ENCODE measurements at regions not wholly inside any gene's neighbourhood (a gene's known extent, or its start where the extent isn't known, plus 50 kb on each side); places are given as distances from the start of the nearest gene placed in this dataset.

- H3K4me1 ChIP-seq = no peaks in the 10 kb centered on the region
- H3K36me3 ChIP-seq = no peaks in the 10 kb centered on the region
- ATAC-seq (ENCODE audit: low FRiP score in 2 of 2) = no peak
- no peaks in the 10 kb centered on the region for H3K27me3 ChIP-seq
- H3K4me3 ChIP-seq = no peak overlapping the region
- no peak for DNase-seq
- TF ChIP-seq POLR2A (IDR thresholded peaks at IDR 0.05) = no peak
- TF ChIP-seq CTCF (IDR thresholded peaks at IDR 0.05) = no peak
- TF ChIP-seq POLR2AphosphoS5 (IDR thresholded peaks at IDR 0.05) = no peak
- TF ChIP-seq EP300 (IDR thresholded peaks at IDR 0.05) = no peak
- no peaks in the 10 kb centered on the region for H3K9me3 ChIP-seq
- no peak overlapping the region for H3K27ac ChIP-seq
- 91% methylated on average over 2 of the region's 2 CpGs for WGBS, 2 donors
These were observed 301.4 kb downstream of the TSN start for GRCh38 chr2:122056853-122057252.

GRCh38 chr2:122061206-122061605 is 305.8 kb downstream of the TSN start:
- H3K36me3 ChIP-seq = no peaks in the 10 kb centered on the region
- DNase-seq (no peak), ATAC-seq (ENCODE audit: low FRiP score in 2 of 2) (no peak)
- no peaks in the 10 kb centered on the region for H3K27me3 ChIP-seq
- TF ChIP-seq POLR2AphosphoS5 (IDR thresholded peaks at IDR 0.05) = no peak
- TF ChIP-seq EP300 (IDR thresholded peaks at IDR 0.05) = no peak
- no peak for TF ChIP-seq POLR2A (IDR thresholded peaks at IDR 0.05)
- TF ChIP-seq CTCF (IDR thresholded peaks at IDR 0.05) = no peak
- H3K27ac ChIP-seq = no peak overlapping the region
- no peak overlapping the region for H3K4me3 ChIP-seq
- no peaks in the 10 kb centered on the region for H3K9me3 ChIP-seq
- no peaks in the 10 kb centered on the region for H3K4me1 ChIP-seq
- 32 to 33% methylated on average over 2 of the region's 2 CpGs for WGBS, 2 donors

GRCh38 chr2:122061831-122062230 is 306.4 kb downstream of the TSN start:
- Histone ChIP-seq H3K4me3 (no peak overlapping the region), H3K36me3 (no peaks in the 10 kb centered on the region), H3K27me3 (no peaks in the 10 kb centered on the region), H3K9me3 (no peaks in the 10 kb centered on the region), H3K27ac (no peak overlapping the region), H3K4me1 (no peaks in the 10 kb centered on the region)
- DNase-seq (no peak), ATAC-seq (ENCODE audit: low FRiP score in 2 of 2) (no peak)
- 85 to 91% methylated on average over 2 of the region's 2 CpGs for WGBS, 2 donors
- no peak for TF ChIP-seq EP300 (IDR thresholded peaks at IDR 0.05)
- no peak for TF ChIP-seq POLR2AphosphoS5 (IDR thresholded peaks at IDR 0.05)
- TF ChIP-seq CTCF (IDR thresholded peaks at IDR 0.05) = no peak
- no peak for TF ChIP-seq POLR2A (IDR thresholded peaks at IDR 0.05)

GRCh38 chr2:122062506-122062905 is 307.1 kb downstream of the TSN start:
- no peak overlapping the region for H3K4me3 ChIP-seq
- no peaks in the 10 kb centered on the region for H3K4me1 ChIP-seq
- WGBS, 2 donors = 70 to 73% methylated on average over 4 of the region's 4 CpGs
- no peaks in the 10 kb centered on the region for H3K9me3 ChIP-seq
- no peaks in the 10 kb centered on the region for H3K36me3 ChIP-seq
- no peak for TF ChIP-seq EP300 (IDR thresholded peaks at IDR 0.05)
- TF ChIP-seq POLR2A (IDR thresholded peaks at IDR 0.05) = no peak
- no peak for TF ChIP-seq POLR2AphosphoS5 (IDR thresholded peaks at IDR 0.05)
- TF ChIP-seq CTCF (IDR thresholded peaks at IDR 0.05) = no peak
- ATAC-seq (ENCODE audit: low FRiP score in 2 of 2) (no peak), DNase-seq (no peak)
- no peak overlapping the region for H3K27ac ChIP-seq
- H3K27me3 ChIP-seq = no peaks in the 10 kb centered on the region

- whole genome bisulfite sequencing, 2 donors = 79 to 80% methylated on average over 3 of the region's 3 CpGs
- H3K27ac ChIP-seq = no peak overlapping the region
- H3K4me1 ChIP-seq = no peaks in the 10 kb centered on the region
These were observed 308.3 kb downstream of the TSN start for GRCh38 chr2:122063716-122064115.

More at GRCh38 chr2:122063716-122064115, 308.3 kb downstream of the TSN start:
- H3K27me3 ChIP-seq = no peaks in the 10 kb centered on the region
- TF ChIP-seq EP300 (IDR thresholded peaks at IDR 0.05) = no peak
- no peak for TF ChIP-seq POLR2A (IDR thresholded peaks at IDR 0.05)
- no peak for TF ChIP-seq CTCF (IDR thresholded peaks at IDR 0.05)
- ATAC-seq (ENCODE audit: low FRiP score in 2 of 2) (no peak), DNase-seq (no peak)
- no peaks in the 10 kb centered on the region for H3K36me3 ChIP-seq
- no peak overlapping the region for H3K4me3 ChIP-seq
- H3K9me3 ChIP-seq = no peaks in the 10 kb centered on the region
